Fibroblast of upper back skin (primary cell): ENCODE measurements at regions not wholly inside any gene's neighbourhood (a gene's known extent, or its start where the extent isn't known, plus 50 kb on each side); places are given as distances from the start of the nearest gene placed in this dataset.

Experiments
- DNase-seq: peaks from one replicate; pipeline ENCODE4 v3.0.0-alpha.2; 2013

DNA sequence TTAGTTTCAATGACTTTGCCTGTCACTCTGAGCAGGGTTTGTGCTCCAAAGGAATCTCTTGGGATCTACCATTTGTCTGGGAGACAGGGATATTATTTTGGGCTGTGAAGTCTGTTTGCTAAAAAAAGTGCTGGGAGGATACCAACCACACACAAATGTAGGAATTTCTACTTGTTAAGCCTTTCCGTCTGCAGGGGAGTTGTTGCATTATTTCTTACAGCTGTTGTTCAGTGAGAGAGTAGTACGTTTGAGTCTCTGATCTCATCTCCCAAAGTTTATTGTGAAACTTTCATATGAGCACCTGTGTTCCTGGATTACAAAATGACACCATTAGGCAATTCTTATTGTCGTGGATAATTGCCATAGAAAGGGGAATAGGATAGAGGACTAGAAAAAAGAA is 78.3 kb upstream of the SEMA6A start:
- DNase-seq: peak; percentile 15

DNA sequence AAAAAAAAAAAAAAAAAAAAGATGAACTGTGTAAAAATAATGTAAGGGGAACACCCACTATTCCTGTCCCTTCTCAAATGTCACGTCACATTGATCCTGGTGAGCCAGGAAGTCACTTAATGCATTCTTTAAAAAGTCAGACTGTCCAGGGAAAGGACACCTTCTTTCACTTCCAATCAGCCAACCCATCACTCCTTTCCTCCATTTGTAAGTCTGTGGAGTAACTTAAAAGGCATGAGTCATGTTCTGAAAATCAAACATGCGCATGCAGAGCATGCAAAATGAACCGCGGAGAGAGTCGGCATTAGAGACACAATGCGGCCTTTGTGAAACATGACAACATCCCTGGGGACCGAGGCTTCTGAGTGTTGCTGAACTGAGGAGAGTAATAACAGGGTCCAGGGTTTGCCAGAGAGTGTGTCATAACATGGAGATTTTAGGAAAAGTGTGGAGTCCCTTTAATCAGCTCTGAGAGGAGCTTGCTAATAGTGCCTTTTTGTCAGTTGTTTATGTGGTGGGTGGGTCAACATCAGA is 77.6 kb upstream of the SEMA6A start:
- DNase-seq: peak; percentile 75

GRCh38 chr5:116651653-116652052 is 77.0 kb upstream of the SEMA6A start:
- no peak for DNase-seq

GRCh38 chr5:116650964-116651363 is 76.3 kb upstream of the SEMA6A start:
- no peak for DNase-seq

GRCh38 chr5:116650544-116650943 is 75.9 kb upstream of the SEMA6A start:
- DNase-seq: no peak

- DNase-seq: no peak
These were observed 72.1 kb upstream of the SEMA6A start for GRCh38 chr5:116646611-116647289.

GRCh38 chr5:116645627-116646026 is 71.0 kb upstream of the SEMA6A start:
- DNase-seq: no peak

GRCh38 chr5:116640236-116640635 is 65.6 kb upstream of the SEMA6A start:
- DNase-seq: no peak

DNA sequence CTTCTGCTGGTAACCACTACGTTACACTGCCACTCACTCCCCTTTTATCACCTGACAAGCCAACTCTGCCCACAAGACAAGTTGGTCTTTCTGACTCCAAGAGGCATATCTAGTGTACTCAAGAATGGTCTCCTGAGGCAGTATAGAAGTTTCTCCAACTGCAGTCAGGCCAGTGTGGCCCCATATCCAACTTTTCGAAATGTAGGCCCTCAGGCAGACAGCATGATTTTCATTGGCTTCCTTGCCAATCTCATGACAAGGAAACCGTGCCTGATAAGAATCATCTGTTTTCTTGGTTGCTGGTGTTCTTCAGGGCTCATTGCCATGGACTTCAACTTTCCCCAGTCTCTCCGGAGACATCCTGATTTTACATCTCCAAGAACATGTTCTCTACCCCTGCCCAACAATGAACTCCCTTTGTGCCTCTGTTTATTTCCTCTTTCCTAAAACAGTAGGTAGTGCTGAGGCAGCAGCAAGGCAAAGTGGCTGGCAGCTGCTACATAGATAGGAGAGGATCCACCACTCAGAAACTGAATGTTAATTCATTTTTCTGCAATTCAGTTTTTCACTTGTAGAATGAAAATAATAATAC is 62.6 kb upstream of the SEMA6A start:
- DNase-seq: no peak

DNA sequence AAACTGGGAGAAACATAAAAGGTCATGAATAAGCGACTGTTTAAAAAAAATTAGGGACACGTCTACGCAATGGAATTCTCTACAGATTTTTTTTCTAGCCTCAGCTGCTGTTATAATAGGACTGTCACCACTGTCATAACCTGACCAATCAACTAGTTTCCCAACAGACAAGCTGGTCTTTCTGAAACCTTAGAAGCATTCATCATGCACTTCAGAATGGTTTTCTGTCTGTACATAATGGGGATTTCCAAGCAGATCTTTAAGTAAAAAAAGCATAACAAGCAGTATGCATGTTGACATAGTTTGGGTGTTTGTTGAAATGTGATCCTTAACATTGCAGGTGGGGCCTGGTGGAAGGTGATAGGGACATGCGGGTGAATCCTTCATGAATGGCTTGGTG is 58.3 kb upstream of the SEMA6A start:
- DNase-seq: no peak

GRCh38 chr5:116631147-116631546 is 56.5 kb upstream of the SEMA6A start:
- DNase-seq: no peak

DNA sequence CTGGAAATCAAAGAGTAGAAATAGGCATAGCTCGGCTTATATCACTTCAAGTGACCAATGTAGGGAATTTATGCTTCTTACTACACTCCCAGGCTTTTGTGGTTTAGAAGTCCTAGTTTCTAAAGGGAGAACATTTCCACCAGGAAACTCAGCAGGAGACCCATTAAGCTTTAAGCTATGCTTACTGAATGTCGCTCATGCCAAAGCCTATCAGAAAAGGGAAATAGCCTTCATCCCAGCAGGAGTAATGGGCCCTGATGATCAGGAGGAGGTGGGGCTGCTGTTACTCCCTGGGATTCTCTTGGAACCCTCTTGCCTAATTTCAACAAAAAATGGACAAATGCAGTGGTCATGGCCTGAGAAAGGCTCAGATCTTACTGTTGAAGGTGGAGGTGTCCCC is 54.5 kb upstream of the SEMA6A start:
- DNase-seq: no peak

DNA sequence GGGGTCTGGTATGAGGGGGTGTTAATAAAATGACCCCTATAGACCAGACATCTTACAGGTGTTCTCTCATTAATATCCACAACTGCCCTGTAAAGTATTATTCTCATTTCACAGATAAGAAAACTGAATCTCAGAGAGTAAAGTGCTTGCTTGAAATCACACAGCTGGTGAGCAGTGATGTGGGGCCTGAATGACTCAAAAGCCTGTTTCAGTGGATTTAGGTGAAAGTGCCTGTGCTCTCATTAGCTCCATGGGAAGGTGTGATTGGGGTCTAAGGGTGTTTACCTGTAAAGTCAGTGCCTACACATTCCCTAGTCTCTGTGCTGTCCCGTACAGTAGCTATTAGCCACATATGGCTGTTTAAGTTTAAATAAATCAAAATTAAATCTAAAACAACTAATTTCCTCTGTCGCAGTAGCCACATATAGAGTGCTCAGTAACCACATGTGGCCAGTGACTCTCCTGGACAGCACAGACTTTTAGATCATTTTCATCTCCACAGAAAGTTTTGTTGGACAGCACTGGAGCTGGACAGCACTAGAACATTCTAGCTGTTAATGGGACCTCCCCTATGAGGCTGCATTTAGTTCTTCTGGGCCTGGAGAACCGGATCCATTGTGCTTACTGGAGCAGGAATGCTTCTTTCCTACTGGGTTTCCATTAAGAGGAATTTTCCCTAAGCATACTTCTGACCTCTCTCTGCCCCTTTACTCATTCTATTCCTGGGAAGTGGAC is 52.5 kb upstream of the SEMA6A start:
- no peak for DNase-seq

- DNase-seq: peak; percentile 48
These were observed 51.7 kb upstream of the SEMA6A start for GRCh38 chr5:116626272-116626723.
